GM18505 (cell line): ENCODE measurements at regions not wholly inside any gene's neighbourhood (a gene's known extent, or its start where the extent isn't known, plus 50 kb on each side); places are given as distances from the start of the nearest gene placed in this dataset.

Experiments used
- ATAC-seq: cut with Tn5 transposase; IDR thresholded peaks from one replicate; pipeline ENCODE4 v1.9.1; 2021; ENCODE audit not compliant: unreplicated experiment
- POLR2A ChIP-seq: IDR thresholded peaks from 4 replicates; pipeline ENCODE4 v1.6.1; 2011; ENCODE audit warnings: borderline replicate concordance; ENCODE audit not compliant: insufficient read depth, insufficient read length; ENCODE audit errors: extremely low read depth

- no peak for ATAC-seq
- TF ChIP-seq POLR2A, result no peak
Measured at GRCh38 chr2:7881063-7881462, 800.8 kb upstream of the ID2 start.

- no peak for ATAC-seq
- TF ChIP-seq POLR2A, result no peak
Measured at GRCh38 chr2:7881466-7881865, 800.4 kb upstream of the ID2 start.

- no peak for TF ChIP-seq POLR2A
- ATAC-seq, result no peak
Measured at GRCh38 chr2:7882296-7882695, 799.6 kb upstream of the ID2 start.

GRCh38 chr2:7884338-7884737 is 797.5 kb upstream of the ID2 start:
- no peak for TF ChIP-seq POLR2A
- ATAC-seq, result no peak

- no peak for TF ChIP-seq POLR2A
- ATAC-seq, result no peak
Measured at GRCh38 chr2:7886666-7887065, 795.2 kb upstream of the ID2 start.

- ATAC-seq, result no peak
- TF ChIP-seq POLR2A, result no peak
Measured at GRCh38 chr2:7887441-7887840, 794.4 kb upstream of the ID2 start.

- no peak for ATAC-seq
Measured at GRCh38 chr2:7888876-7889275, 793.0 kb upstream of the ID2 start.

GRCh38 chr2:7891312-7891711 is 790.5 kb upstream of the ID2 start:
- ATAC-seq, result no peak
- TF ChIP-seq POLR2A, result no peak

More at GRCh38 chr2:7888876-7889275, 793.0 kb upstream of the ID2 start:
- no peak for TF ChIP-seq POLR2A

- TF ChIP-seq POLR2A, result no peak
- ATAC-seq, result no peak
Measured at GRCh38 chr2:7895289-7895688, 786.6 kb upstream of the ID2 start.

GRCh38 chr2:7896940-7897487 is 784.8 kb upstream of the ID2 start:
- no peak for TF ChIP-seq POLR2A
- ATAC-seq, result no peak

- TF ChIP-seq POLR2A, result no peak
- ATAC-seq, result no peak
Measured at GRCh38 chr2:7899241-7899640, 782.6 kb upstream of the ID2 start.

GRCh38 chr2:7899923-7900322 is 781.9 kb upstream of the ID2 start:
- no peak for ATAC-seq
- no peak for TF ChIP-seq POLR2A

GRCh38 chr2:7900593-7900992 is 781.3 kb upstream of the ID2 start:
- no peak for TF ChIP-seq POLR2A
- ATAC-seq, result no peak

- TF ChIP-seq POLR2A, result no peak
- ATAC-seq, result no peak
Measured at GRCh38 chr2:7902251-7902765, 779.5 kb upstream of the ID2 start.

- ATAC-seq, result no peak
- TF ChIP-seq POLR2A, result no peak
Measured at GRCh38 chr2:7904319-7904718, 777.5 kb upstream of the ID2 start.
